GF-D8 (cell line): ENCODE measurements at regions not wholly inside any gene's neighbourhood (a gene's known extent, or its start where the extent isn't known, plus 50 kb on each side); places are given as distances from the start of the nearest gene placed in this dataset.
"Not testable (repeated sequence)": the region's sequence is repeated elsewhere in the genome, so short reads cannot be mapped to it uniquely, and the experiment has no call there.

Experiments
- DNase-seq: peaks from one replicate; lab custom pipeline; 2025; lab: John Stamatoyannopoulos, UW

DNA sequence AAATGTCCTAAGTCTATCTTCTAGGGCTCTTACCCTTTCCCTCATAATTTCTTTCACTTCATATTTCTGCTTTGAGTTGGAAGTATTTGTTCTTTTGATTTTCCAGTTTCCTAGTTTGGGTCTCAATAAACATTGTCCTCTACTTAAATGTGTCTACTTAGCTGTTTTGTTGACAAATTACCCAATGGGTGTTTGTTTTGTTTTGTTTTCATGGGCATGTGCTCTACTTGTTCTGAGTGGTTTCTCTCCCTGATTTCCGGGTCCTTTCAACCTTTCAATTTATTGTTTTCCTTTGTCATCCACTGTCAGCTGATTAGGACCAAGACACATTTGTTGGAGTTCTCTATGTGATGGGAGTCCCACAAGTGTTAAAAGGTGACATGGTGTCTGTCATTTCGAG lies 1181.4 kb downstream of the RPA4 start:
- DNase-seq = no peak

DNA sequence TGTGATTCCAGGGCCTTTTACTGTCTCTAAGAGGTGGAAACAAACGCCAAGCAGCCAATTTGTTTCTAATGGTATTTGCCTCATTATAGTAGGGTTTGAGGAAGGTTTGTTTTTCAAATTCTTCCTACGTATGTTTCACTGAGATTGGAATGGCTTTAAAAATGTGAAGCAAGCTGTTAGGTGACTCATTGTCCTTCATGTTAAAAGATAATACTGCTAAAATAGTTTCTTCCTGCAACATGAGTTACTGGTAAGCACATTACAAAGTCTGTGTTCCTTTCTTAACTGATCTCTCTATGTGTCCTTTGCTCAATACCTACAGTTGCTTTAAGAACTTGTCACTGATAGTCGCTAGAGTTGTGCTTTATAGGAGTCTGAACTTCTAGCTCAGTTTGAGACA lies 1183.9 kb downstream of the RPA4 start:
- DNase-seq = no peak

DNA sequence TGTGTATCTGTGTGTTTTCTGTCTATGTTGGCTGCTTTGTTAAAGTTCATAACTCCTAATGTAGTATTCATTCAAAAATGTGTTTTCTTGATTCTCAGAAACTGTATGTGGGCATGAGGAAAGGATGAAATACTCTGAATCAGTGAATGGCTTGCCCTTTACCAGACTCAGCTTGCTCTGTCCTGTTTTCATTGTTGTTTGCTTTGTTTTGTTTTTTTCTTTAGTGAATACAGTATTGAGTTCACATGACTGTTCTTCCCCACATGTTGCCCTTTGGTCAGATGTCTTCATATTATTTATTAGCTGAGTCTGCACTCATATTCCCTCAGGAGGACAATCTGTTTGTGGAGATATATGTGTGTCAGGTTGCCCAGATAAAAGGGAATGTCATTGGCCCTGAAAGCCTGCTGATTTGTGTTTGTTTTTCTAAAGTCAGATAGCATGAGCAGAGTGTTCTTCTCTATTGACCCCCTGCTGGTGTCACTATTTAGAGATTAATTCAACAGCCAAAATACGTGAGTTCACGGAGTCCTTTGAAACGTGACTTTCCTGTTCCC lies 1184.4 kb downstream of the RPA4 start:
- no peak for DNase-seq

DNA sequence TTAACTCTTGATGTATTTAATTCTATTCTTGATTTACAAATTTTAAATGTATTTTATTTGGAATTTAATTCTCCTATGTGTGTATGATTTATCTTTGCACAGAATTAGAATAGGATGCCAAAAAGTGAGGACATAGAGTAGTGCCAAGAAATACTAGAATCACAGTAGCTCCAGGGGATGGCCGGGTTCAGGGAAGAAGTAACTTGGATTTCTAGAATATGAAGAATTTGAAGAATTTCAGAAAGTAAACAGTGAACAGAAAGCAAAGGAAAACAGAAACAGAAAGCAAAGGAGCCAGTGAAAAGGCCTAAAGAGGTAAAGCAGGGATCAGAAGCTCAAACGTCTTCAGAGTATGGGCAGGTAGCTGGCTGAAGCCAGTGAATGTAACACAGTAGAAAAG lies 1187.6 kb downstream of the RPA4 start:
- DNase-seq = no peak

DNA sequence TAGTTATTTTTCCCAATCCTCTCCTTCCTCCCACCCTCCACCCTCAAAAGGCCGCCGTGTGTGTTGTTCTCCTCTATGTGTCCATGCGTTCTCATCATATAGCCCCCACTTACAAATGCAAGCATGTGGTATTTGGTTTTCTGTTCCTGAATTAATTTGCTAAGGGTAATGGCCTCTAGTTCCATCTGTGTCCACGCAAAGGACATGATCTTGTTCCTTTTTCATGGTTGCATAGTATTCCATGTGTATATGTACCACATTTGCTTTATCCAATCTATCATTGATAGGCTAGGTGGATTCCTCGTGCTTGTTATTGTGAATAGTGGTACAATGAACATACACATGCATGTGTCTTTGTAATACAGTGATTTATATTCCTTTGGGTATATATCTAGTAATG lies 1193.7 kb downstream of the RPA4 start:
- DNase-seq = no peak

DNA sequence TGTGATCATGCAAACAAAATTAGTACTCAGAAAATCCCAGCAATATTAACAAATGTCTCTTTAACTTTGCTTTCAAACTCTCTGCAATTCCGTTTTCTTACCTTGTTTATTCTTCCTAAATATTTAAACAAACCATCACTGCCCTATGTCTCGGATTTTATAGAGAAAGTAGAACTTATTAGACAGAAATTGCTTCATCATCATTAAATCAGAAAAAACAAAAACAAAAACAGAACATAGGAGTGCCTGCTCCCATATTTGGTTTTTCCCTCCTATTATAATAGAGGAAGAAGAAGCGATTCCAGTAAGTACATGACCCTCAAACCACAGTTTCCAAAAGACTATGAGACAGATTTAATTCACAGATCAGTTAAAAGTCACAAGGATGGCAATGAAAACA lies 1228.0 kb downstream of the RPA4 start:
- no peak for DNase-seq

DNA sequence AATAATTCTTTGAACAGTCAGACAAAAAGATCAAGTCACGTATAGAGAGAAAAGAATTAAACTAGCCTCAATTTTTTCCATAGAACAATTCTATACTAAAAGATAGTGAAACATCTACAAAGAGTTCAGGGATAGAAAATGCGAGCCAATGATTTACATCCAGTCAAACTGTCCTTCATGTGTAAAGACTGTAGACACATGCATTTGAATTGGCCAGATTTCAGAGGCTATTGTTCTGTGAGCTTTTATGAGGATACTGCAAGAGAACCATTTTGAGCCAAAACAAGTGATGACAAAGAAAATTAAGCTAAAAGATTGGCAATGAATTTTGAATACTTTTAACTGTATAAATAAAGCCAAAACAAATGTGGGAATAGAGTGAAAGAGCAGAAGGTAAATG lies 1230.3 kb downstream of the RPA4 start:
- no peak for DNase-seq

DNA sequence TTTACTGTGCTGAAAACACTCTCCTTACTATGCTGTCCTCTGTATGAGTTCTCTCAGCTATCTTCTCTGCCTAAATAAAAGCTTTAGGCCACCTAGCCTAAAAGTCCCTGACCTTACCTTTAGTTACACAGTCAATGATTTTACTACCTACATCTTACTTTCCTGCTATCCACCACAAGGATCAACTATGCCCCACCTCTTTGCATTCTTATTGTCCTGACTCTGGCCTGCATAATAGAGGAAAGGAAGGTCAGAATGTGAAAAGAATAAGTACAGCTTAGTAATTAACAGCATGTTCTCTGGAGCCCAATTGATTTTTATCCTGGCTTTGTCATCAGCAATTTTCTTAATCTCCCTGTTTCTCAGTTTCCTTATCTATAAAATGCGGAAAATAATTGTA lies 1257.8 kb downstream of the RPA4 start:
- no peak for DNase-seq

DNA sequence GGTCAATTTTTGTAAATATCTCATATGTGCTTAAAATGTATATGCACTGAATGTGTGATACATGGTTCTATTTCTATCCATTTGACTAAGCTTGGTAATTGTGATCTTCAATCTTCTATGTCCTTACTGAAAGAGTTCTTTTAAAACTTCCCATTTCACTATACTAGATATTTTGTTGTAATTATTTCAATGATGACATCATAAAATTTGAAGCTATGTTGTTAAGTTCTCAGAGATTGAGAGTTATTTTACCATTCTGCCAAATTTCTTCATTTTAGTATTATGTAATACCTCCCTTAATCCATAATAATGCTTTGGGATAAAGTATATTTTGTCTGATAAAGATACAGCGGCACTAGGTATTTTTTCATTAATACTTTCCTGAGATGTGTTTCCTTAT lies 1307.3 kb downstream of the RPA4 start:
- DNase-seq = no peak

DNA sequence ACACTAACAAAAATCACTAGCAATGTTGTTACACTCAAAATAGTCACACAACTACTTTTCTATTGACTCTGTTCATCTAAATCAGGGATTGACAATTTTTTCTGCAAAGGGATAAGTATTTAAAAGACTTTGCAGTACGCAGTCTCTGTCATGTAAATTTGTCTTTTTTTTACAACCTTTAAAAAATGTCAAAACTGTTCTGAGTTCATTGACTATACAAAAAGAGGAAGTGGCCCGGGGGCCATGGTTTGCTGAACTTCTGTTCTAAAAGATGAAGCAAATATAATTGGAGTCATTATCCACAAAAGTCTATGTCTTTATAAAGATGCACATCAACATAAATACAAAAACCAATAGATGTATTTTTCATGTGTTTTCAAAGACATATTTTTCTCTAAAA lies 1310.3 kb downstream of the RPA4 start:
- DNase-seq = no peak

DNA sequence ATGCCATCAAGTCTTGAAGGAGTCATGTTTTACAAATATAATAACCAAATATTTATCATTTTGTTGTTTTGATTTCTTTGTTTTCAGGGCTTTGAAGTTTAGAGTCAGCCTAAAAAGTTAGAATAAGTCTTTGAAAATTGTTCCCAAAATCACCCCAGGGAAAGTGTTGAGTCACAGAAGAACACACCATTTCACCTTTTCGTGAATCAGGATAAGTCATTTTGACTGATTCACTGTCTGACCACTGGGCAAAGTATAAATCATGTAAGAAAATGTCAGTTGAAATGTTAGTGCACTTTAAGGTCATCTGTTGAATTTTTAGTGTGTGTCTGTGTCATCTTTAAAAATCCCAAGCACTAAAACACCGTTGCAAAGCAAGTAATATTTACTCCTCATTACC lies 1320.1 kb downstream of the RPA4 start:
- no peak for DNase-seq

DNA sequence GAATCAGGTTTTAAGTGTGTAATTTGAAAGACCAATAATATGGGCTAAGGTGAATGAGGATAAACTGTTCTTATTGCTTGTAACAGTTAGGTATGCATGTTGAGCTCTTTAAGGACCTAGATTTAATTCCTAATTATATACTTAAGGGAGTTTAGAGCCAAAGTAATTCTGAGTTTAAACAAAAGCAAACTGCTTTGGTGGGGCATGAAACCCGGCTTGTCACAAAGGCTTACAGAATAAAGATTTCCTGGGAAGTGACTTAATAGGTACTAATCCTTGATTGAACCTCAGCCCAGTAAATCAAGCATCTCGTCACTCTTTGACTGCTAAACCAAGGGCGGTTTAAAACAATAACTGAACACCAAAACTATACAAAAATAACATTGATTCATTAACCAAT lies 1324.2 kb downstream of the RPA4 start:
- no peak for DNase-seq

DNA sequence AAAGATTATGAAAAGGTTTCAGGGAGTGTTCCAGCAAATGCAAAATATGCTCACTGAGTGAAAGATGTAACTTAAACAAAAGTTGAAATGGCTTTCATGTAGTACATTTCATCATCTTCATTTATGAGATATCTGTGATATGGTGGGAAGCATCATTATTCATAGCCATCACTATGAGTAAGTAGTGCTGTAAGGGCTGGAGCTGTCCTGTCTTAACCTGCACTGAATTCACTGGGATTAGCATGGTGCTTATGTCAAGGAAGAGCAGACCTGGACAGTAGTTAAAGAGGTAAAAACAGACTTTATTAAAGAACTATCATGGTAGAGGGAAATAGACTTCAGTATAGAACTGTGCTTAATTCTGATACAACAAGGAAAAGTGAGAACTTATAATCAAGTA lies 1347.3 kb downstream of the RPA4 start:
- no peak for DNase-seq

DNA sequence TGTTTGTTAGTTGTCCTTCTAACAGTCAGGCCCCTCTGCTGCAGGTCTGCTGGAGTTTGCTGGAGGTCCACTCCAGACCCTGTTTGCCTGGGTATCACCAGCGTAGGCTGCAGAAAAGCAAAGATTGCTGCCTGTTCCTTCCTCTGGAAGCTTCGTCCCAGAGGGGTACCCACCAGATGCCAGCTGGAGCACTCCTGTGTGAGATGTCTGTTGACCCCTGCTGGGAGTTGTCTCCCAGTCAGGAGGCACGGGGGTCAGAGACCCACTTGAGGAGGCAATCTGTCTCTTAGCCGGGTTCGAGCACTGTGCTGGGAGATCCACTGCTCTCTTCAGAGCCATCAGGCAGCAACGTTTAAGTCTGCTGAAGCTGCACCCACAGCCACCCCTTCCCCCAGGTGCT lies 1356.4 kb downstream of the RPA4 start:
- not testable (repeated sequence) for DNase-seq

DNA sequence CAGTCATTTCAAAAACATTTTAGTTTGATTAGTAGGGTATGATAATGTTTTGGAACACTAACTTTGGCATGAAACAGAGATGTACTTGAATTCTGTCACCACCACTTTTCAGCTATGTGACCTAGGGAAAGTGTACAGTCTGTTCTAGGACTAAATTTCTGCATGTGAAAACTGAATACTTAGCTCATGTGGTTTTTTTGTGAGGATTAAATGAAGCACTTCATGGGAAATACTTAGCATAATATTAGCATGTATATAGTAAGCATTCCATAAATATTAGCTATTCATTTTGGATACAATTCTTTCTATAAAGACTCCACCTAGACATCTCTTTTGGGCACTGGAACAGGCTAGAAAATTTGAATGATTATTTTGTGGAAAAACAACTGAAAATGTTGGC lies 1379.4 kb downstream of the RPA4 start:
- DNase-seq = no peak

DNA sequence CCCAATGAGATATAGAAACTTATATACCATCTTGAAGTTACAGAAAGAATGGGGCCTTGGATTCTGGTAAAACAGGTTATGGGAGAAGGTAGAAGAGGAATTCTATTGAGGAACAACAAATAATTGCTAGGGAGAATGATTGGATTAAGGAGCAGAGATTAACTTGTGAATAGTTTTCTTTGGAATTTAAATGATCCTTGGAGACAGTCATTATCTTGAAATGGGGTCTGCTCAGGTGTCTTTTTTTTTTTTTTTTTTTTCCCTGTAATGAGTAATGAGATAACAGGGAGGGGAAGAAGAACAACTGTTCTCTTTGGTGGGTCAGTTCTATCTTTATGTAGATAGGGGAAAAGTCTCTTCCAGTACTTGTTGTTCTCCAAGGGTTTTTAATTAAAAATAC lies 1406.0 kb downstream of the RPA4 start:
- DNase-seq = no peak

DNA sequence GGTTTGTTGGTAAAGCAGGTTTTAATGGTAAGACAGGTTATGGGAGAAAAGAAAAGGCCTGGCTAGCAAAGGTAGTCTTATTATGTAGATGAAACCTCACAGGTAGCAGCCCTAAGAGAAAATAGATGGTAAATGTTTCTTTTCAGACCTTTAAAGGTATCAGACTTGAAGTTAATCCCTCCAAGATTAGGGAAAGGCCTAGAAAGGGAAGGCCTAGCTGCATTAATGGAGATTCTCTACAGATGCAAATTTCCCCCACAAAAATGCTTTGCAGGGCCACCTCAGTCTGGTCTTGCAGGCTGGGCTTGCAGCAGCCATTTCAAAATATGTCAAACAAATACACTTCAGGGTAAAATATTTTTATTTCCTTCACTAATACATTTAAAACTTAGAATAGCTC lies 1410.6 kb downstream of the RPA4 start:
- DNase-seq = no peak

DNA sequence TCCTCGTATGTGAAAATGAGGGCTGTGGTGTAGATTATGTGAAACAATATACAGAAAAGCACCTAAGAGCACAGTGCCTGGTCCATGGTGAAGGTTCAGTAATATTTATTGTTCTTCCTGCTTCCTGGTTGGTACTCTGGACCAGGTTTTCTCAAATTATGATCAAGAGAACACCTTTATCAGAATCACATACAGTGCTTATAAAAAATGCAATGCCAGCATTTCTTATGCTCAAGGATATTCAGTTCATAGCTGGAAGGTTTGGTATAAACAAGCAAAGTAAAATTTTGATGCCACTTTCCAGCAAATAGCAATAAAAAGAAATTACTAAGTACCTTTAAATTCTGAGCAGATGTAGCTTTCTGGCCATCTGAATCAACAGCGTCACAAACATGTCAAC lies 1412.4 kb downstream of the RPA4 start:
- no peak for DNase-seq

DNA sequence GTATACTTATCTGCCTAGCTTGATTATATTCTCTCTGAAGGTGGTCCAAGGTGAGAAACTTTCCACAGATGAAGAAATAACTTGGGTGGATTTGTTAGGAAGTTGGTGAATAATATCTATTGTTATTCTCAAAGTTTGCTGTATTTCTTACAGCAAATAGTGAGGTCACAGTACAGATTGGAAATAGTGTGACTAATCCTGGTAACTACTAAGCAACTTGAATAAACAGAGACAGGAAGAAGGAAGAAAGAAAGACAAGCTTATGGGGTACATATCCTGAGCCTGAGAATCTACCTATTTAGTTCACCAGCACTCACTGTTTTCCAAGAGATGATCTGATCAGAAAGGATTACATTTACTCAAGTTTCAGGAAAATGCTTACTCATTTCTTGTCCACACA lies 1416.1 kb downstream of the RPA4 start:
- no peak for DNase-seq

DNA sequence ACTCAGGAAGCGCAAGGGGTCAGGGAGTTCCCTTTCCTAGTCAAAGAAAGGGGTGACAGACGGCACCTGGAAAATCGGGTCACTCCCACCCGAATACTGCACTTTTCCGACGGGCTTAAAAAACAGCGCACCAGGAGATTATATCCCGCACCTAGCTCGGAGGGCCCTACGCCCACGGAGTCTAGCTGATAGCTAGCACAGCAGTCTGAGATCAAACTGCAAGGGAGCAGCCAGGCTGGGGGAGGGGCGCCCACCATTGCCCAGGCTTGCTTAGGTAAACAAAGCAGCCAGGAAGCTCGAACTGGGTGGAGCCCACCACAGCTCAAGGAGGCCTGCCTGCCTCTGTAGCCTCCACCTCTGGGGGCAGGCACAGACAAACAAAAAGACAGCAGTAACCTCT lies 1416.8 kb downstream of the RPA4 start:
- DNase-seq = not testable (repeated sequence)

DNA sequence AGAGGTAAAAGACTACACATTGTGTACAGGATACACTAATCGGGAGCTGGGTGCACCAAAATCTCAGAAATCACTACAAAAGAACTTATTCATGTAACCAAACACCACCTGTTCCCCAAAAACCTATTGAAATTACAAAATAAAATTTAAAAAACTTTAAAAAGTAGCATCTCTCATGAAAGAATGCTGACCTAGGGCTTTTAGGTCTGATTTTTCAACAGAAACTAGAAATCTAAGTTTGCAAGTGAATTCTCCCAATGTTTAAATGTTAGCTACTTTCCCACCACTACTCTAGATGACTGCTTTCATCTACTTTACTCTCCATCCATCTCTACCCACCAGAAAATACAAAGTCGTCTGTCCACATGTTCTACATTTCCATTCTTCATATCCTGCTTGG lies 1447.7 kb downstream of the RPA4 start:
- no peak for DNase-seq

DNA sequence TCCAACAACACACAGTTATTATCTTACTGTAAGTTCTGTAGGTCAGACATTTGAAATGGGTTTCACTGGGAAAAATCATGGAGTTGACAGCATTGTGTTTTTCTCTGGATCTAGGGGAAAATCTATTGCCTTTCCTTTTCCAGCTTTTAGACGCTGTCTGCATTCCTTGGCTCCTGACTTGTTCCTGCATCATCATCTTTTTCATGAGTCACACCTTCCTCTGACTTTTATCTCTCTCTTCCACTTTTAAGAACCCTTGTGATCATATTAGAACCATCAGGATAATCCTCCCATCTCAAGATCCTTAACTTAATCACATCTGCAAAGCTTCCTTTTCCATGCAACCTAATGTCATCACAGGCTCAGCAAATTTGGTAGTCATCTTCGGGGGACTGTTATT lies 1454.8 kb downstream of the RPA4 start:
- no peak for DNase-seq

DNA sequence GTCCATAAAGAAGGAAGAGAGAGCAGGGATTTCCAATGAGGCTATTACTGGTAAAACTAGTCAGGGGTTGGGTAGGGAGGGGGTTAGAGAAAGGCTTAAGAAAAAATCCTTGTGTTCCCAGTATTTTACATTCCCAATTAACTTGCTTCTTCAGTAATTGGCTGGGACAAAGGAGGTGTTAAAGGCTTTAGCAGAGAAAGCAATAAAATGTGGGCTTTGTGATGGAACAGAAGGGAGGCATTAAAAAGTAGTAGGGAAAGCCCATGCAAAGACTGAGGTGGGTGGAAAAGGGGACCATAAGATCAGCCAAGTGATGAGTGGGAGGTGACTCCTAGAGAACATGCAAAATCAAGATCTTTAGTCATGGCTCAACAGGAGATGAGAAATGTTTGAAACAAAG lies 1467.2 kb downstream of the RPA4 start:
- no peak for DNase-seq

DNA sequence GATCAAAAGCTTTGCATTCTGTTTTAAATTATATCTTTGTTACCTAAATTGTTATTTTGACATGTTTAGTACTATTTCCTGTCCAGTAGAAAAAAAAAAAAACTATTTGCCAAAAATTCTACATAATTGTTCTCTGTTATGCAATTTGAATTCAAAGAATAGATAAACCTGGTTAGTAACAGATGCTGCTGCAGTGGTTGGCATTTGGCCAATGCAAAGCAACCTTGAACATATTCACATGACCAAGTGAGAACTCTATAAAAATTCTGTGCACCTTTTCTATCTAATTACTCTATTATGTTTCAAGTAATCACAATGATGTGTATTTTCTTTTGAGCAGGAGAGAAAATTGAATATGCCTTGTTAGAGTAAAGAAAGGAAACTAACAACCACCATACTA lies 1473.4 kb downstream of the RPA4 start:
- DNase-seq = no peak

DNA sequence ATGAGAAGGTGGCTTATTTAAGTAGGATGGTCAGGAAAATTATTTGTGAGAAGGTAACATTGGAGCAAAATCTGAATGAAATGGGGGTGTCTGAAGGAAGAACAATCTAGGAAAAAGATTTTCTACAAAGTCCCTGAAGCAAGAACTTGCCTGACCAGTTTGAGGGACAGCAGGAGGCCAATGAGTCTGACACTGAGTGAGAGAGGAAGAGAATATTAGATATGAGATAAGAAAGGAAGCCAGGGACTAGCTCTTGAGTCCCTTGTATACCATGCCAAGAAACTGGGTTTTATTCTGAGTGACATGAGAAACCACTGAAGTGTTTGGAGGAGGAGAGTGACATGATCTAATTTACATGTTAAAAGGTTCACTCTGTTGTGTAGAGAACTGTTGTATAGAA lies 1478.9 kb downstream of the RPA4 start:
- no peak for DNase-seq
